SU-DHL-6 (cell line): ENCODE measurements at regions not wholly inside any gene's neighbourhood (a gene's known extent, or its start where the extent isn't known, plus 50 kb on each side); places are given as distances from the start of the nearest gene placed in this dataset.

Experiments
- CTCF ChIP-seq: fragments of 200-600 bp; sonication (generic); IDR thresholded peaks from one replicate; pipeline ENCODE4 v1.5.1; 2017; ENCODE audit warnings: antibody characterized with exemption, mild to moderate bottlenecking, low read length, moderate library complexity; ENCODE audit not compliant: insufficient read depth, poor library complexity, severe bottlenecking
- EZH2phosphoT487 ChIP-seq: fragments of 200-600 bp; sonication (generic), shearing (Covaris generic); conservative IDR thresholded peaks from 2 replicates; pipeline ENCODE4 v1.6.1; 2018; ENCODE audit warnings: mild to moderate bottlenecking, antibody characterized with exemption, low read length, moderate library complexity, mixed read lengths

GRCh38 chr10:78348411-78349164 lies 314.9 kb downstream of the RPS24 start:
- TF ChIP-seq CTCF = no peak
- TF ChIP-seq EZH2phosphoT487 = no peak
